ENCODE measurements at regions not wholly inside any gene's neighbourhood (a gene's known extent, or its start where the extent isn't known, plus 50 kb on each side); places are given as distances from the start of the nearest gene placed in this dataset.

DNA sequence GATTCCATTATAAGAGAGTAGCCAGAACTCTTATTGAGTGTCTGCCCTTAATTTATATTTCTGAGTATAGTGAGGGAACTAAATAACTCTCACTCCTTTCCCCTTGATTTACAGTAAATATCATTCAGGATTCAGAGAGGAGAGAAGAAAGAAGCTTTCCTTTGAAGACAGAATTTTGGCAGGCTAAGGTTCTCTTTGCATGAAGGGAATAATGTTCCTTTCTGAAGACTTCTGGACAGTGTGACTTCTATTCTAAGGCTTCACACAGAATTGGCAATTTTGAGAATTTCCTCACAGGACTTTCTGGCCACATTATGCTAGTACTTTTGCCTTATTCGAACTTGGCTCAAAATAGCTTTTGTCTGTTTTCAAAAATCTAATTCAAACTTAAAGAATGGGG lies 352.2 kb upstream of the FBXO33 start:
- H3K4me1 ChIP-seq (ENCODE audit: insufficient read depth), result no peaks in the 10 kb centered on the region
- H3K79me2 ChIP-seq (replicated peaks; ENCODE audit: insufficient read depth), result no peaks in the 10 kb centered on the region
- no peaks in the 10 kb centered on the region for H3K36me3 ChIP-seq (ENCODE audit: insufficient read depth)
- H3K27ac ChIP-seq (ENCODE audit: low read depth), result no peak overlapping the region
- H3K27ac Mint-ChIP-seq, result no peak overlapping the region
- H3K9me3 Mint-ChIP-seq, result no peaks in the 10 kb centered on the region
- H2AFZ ChIP-seq, result no peak overlapping the region
- peaks cover 3% of the 10 kb centered on the region for H3K27me3 Mint-ChIP-seq (ENCODE audit: insufficient read depth, low read depth, poor library complexity)
- no peaks in the 10 kb centered on the region for H3K36me3 Mint-ChIP-seq (ENCODE audit: low read depth)
- H3K27me3 ChIP-seq (ENCODE audit: insufficient read depth), result no peaks in the 10 kb centered on the region
- no peaks in the 10 kb centered on the region for H3K9me2 ChIP-seq (ENCODE audit: insufficient read depth)
- H4K20me1 ChIP-seq (replicated peaks; ENCODE audit: insufficient read depth), result no peaks in the 10 kb centered on the region
- H3K4me2 ChIP-seq, result no peak overlapping the region
- DNase-seq (ENCODE audit: low spot score) (no peak), ATAC-seq (no peak)
- H3K4me1 Mint-ChIP-seq, result peaks cover 11% of the 10 kb centered on the region
- no peak overlapping the region for H3K4me3 Mint-ChIP-seq
- TF ChIP-seq EZH2phosphoT487 (IDR thresholded peaks at IDR 0.05; ENCODE audit: unreplicated experiment) (no peak), ZNF331 (CRISPR knock-in tag; IDR thresholded peaks at IDR 0.05; ENCODE audit: low read depth) (no peak)
- no peaks in the 10 kb centered on the region for H3F3A ChIP-seq (replicated peaks; ENCODE audit: low read depth)
- H3K4me3 ChIP-seq, result no peak overlapping the region

DNA sequence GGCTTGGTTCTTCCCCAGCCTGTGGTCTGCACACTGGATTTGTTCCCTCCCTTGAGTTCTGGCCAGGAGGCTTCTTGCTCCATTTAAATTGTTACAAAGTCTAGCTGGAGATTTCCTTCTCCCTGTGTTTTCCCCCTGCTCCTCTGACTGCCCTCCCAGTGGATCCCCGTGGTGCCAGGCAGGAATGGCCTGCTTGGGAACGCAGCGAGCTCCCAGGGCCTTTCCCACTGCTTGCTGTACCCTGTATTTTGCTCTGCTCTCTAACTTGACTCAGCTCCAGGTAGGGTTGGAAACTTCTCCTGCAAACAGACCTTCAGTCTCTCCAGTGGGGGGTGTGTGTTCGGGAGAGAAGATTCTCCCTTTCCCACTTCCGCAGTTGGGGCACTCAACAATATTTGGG lies 349.2 kb upstream of the FBXO33 start:
- H3K27me3 Mint-ChIP-seq (ENCODE audit: insufficient read depth, low read depth, poor library complexity), result peaks cover 6% of the 10 kb centered on the region
- Histone ChIP-seq H4K20me1 (replicated peaks; ENCODE audit: insufficient read depth) (no peaks in the 10 kb centered on the region), H3K4me1 (ENCODE audit: insufficient read depth) (no peaks in the 10 kb centered on the region), H3K4me2 (no peak overlapping the region), H3K9me2 (ENCODE audit: insufficient read depth) (no peaks in the 10 kb centered on the region; the same call in 1 of the 2 replicates), H3K27ac (ENCODE audit: low read depth) (no peak overlapping the region), H3K27me3 (ENCODE audit: insufficient read depth) (no peaks in the 10 kb centered on the region), H3F3A (replicated peaks; ENCODE audit: low read depth) (no peaks in the 10 kb centered on the region), H3K79me2 (replicated peaks; ENCODE audit: insufficient read depth) (no peaks in the 10 kb centered on the region), H3K36me3 (ENCODE audit: insufficient read depth) (no peaks in the 10 kb centered on the region), H2AFZ (no peak overlapping the region), H3K4me3 (no peak overlapping the region)
- DNase-seq (ENCODE audit: low spot score) (no peak), ATAC-seq (peak; percentile 65)
- no peaks in the 10 kb centered on the region for H3K36me3 Mint-ChIP-seq (ENCODE audit: low read depth)
- peaks cover 11% of the 10 kb centered on the region for H3K4me1 Mint-ChIP-seq
- TF ChIP-seq EZH2 (IDR thresholded peaks at IDR 0.05; ENCODE audit: low read depth, unreplicated experiment) (no peak), ZNF114 (CRISPR knock-in tag; IDR thresholded peaks at IDR 0.05) (no peak)
- H3K4me3 Mint-ChIP-seq, result no peak overlapping the region
- H3K9me3 Mint-ChIP-seq, result 0 out of 3 replicates have a peak, but pooled peaks cover 2% of the 10 kb centered on the region
- H3K27ac Mint-ChIP-seq, result peak overlapping the region; percentile 66; the same call in 1 of the 2 replicates

DNA sequence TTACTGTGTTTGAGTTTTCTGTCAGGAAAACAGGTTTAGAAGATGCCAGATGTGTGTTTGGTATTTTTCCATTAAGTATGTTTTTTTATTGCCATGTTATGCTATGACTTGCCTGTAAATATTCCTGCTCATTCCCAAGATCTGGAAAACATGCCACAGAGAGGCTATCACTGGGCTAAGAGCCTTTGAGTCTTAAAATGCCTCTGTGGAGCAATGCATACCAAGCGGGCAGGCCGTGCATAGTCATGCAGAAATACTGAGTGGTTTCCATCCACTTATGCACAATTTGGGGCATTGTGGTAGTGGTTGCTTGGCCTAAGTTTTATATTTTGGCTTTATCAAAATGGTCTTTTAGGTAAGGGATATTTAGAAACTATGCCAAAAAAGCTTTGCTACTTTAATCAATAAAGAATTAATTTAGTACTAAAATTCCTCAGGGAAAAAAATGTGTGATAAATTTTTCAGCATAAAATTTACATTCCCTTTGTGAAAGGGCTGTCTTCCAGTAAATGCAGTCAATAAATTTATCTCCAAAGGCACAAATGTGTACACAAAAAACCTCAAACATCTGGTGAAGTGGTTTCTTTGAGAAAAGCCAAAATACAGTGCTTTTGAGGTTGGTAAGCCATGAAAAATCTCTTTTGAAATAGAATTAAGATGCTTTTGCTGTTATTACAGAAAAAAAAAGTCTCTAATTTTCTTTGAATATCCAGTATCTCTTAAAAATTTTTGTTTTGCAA lies 341.3 kb upstream of the FBXO33 start:
- Mint-ChIP-seq H3K9me3 (0 out of 3 replicates have a peak, but pooled peaks cover 2% of the 10 kb centered on the region), H3K4me1 (peaks cover 15% of the 10 kb centered on the region), H3K27ac (peak overlapping the region; percentile 87), H3K27me3 (ENCODE audit: insufficient read depth, low read depth, poor library complexity) (peaks cover under 1% of the 10 kb centered on the region), H3K36me3 (ENCODE audit: low read depth) (no peaks in the 10 kb centered on the region), H3K4me3 (no peak overlapping the region)
- Histone ChIP-seq H3F3A (replicated peaks; ENCODE audit: low read depth) (no peaks in the 10 kb centered on the region), H4K20me1 (replicated peaks; ENCODE audit: insufficient read depth) (no peaks in the 10 kb centered on the region), H3K9me2 (ENCODE audit: insufficient read depth) (no peaks in the 10 kb centered on the region; the same call in 1 of the 2 replicates), H3K4me2 (no peak overlapping the region), H3K27me3 (ENCODE audit: insufficient read depth) (no peaks in the 10 kb centered on the region), H3K79me2 (replicated peaks; ENCODE audit: insufficient read depth) (no peaks in the 10 kb centered on the region), H3K4me1 (ENCODE audit: insufficient read depth) (peaks cover 27% of the 10 kb centered on the region), H2AFZ (no peak overlapping the region), H3K4me3 (no peak overlapping the region), H3K36me3 (ENCODE audit: insufficient read depth) (no peaks in the 10 kb centered on the region), H3K27ac (ENCODE audit: low read depth) (0 out of 2 replicates have a peak overlapping the region, but pooled peaks have one; percentile 22)
- DNase-seq (ENCODE audit: low spot score) (peak; percentile 27), ATAC-seq (peak; percentile 61)
- TF ChIP-seq CREB1 (CRISPR knock-in tag; IDR thresholded peaks at IDR 0.05; ENCODE audit: low read depth) (no peak), STAT1 (IDR thresholded peaks at IDR 0.05; ENCODE audit: unreplicated experiment) (no peak)

All from GM23338 (cell line).